ENCODE measurements at regions not wholly inside any gene's neighbourhood (a gene's known extent, or its start where the extent isn't known, plus 50 kb on each side); places are given as distances from the start of the nearest gene placed in this dataset.

DNA sequence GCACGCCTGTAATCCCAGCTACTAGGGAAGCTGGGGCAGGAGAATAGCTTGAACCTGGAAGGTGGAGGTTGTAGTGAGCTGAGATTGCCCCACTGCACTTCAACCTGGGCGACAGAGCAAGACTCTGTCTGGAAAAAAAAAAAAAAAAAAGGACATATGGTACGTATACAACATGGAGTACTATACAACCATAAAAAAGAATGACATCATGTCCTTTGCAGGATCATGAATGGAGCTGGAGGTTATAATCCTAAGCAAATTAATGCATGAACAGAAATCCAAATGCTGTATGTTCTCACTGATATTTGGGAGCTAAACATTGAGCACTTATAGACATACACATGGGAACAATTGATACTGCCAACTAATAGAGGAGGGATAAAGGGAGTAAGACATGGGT lies 99.3 kb upstream of the KCNJ3 start:
- Histone ChIP-seq H3K9me2 (replicated peaks; ENCODE audit: low read depth, low read length) (no peaks in the 10 kb centered on the region), H3K27me3 (ENCODE audit: insufficient read depth, low read length, poor library complexity, severe bottlenecking) (no peaks in the 10 kb centered on the region), H3F3A (ENCODE audit: low read depth) (no peaks in the 10 kb centered on the region), H3K4me3 (ENCODE audit: low read length, poor library complexity, severe bottlenecking) (no peak overlapping the region), H2AFZ (ENCODE audit: low read length) (no peak overlapping the region), H3K36me3 (ENCODE audit: insufficient read depth, low read length) (no peaks in the 10 kb centered on the region), H3K79me2 (ENCODE audit: insufficient read depth, low read length) (no peaks in the 10 kb centered on the region), H3K4me2 (ENCODE audit: low read depth, low read length, poor library complexity, severe bottlenecking) (no peak overlapping the region), H3K9me3 (ENCODE audit: insufficient read depth, low read depth, low read length) (no peaks in the 10 kb centered on the region), H3K4me1 (ENCODE audit: insufficient read depth, low read length, poor library complexity, severe bottlenecking) (no peaks in the 10 kb centered on the region), H4K20me1 (ENCODE audit: insufficient read depth, low read length, poor library complexity, severe bottlenecking) (no peaks in the 10 kb centered on the region), H3K9ac (ENCODE audit: low read depth, low read length, poor library complexity, severe bottlenecking) (no peak overlapping the region)
- TF ChIP-seq, protein P1, sequence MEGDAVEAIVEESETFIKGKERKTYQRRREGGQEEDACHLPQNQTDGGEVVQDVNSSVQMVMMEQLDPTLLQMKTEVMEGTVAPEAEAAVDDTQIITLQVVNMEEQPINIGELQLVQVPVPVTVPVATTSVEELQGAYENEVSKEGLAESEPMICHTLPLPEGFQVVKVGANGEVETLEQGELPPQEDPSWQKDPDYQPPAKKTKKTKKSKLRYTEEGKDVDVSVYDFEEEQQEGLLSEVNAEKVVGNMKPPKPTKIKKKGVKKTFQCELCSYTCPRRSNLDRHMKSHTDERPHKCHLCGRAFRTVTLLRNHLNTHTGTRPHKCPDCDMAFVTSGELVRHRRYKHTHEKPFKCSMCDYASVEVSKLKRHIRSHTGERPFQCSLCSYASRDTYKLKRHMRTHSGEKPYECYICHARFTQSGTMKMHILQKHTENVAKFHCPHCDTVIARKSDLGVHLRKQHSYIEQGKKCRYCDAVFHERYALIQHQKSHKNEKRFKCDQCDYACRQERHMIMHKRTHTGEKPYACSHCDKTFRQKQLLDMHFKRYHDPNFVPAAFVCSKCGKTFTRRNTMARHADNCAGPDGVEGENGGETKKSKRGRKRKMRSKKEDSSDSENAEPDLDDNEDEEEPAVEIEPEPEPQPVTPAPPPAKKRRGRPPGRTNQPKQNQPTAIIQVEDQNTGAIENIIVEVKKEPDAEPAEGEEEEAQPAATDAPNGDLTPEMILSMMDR (conservative IDR thresholded peaks at IDR 0.05; ENCODE audit: low read length): no peak
- no peak for TF ChIP-seq EZH2phosphoT487 (IDR thresholded peaks at IDR 0.05; ENCODE audit: borderline replicate concordance)

DNA sequence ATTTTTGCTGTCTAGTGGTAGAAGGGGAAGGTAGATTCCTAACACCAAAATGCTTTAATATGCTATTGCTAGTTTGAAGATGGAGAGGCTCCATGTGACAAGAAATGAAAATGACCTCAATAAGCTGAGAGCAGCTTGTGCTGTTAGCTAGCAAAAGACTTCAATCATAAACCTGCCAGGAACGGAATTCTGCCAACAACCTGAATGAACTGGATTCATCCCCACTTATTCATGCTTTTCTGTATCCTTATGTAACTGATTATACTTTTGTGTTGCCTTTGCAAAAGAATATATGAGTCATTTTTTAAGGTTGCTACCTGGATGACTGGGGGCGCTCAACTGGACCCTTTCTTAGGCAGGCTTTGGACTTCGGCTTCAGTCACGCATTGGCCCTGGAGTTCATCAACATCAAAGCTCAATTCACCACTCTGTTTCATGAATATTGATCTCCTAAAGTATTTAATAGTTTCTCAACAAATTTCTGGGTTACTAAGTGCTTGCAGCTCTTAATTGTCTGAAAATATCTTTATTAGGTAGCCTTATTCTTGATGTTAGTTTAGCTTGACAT lies 97.5 kb upstream of the KCNJ3 start:
- H3K4me1 ChIP-seq (ENCODE audit: insufficient read depth, low read length, poor library complexity, severe bottlenecking): no peaks in the 10 kb centered on the region
- no peaks in the 10 kb centered on the region for H3K9me2 ChIP-seq (replicated peaks; ENCODE audit: low read depth, low read length)
- H3K9ac ChIP-seq (ENCODE audit: low read depth, low read length, poor library complexity, severe bottlenecking): no peak overlapping the region
- H3K4me3 ChIP-seq (ENCODE audit: low read length, poor library complexity, severe bottlenecking): no peak overlapping the region
- no peaks in the 10 kb centered on the region for H3K9me3 ChIP-seq (ENCODE audit: insufficient read depth, low read depth, low read length)
- H3F3A ChIP-seq (ENCODE audit: low read depth): no peaks in the 10 kb centered on the region
- no peaks in the 10 kb centered on the region for H4K20me1 ChIP-seq (ENCODE audit: insufficient read depth, low read length, poor library complexity, severe bottlenecking)
- H3K4me2 ChIP-seq (ENCODE audit: low read depth, low read length, poor library complexity, severe bottlenecking): no peak overlapping the region
- no peaks in the 10 kb centered on the region for H3K79me2 ChIP-seq (ENCODE audit: insufficient read depth, low read length)
- no peaks in the 10 kb centered on the region for H3K27me3 ChIP-seq (ENCODE audit: insufficient read depth, low read length, poor library complexity, severe bottlenecking)
- no peak overlapping the region for H2AFZ ChIP-seq (ENCODE audit: low read length)
- H3K36me3 ChIP-seq (ENCODE audit: insufficient read depth, low read length): no peaks in the 10 kb centered on the region
- TF ChIP-seq, protein P1 (conservative IDR thresholded peaks at IDR 0.05; ENCODE audit: low read length): no peak
- no peak for TF ChIP-seq EZH2phosphoT487 (IDR thresholded peaks at IDR 0.05; ENCODE audit: borderline replicate concordance)

DNA sequence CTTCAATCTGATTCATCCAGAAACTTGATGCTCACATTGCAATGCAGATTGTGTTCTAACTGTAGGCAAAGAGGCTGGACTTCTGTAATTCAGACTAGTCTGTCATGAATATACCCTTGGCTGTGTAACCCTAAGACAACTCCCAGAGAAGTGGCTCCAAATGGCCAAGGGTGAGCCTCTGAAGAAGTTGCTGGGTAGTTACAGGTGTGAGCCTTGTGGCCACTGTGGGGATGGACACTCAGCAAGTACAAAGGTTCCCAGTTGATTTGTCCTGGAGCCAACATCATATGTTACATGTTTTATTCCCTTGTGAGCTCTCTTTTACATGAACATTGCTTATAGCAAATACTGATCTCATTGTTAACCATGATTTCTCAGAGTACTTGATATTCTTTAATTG lies 94.8 kb upstream of the KCNJ3 start:
- no peak for TF ChIP-seq EZH2phosphoT487 (IDR thresholded peaks at IDR 0.05; ENCODE audit: borderline replicate concordance)
- TF ChIP-seq, protein P1 (conservative IDR thresholded peaks at IDR 0.05; ENCODE audit: low read length): no peak
- Histone ChIP-seq H3K4me2 (ENCODE audit: low read depth, low read length, poor library complexity, severe bottlenecking) (no peak overlapping the region), H3K27me3 (ENCODE audit: insufficient read depth, low read length, poor library complexity, severe bottlenecking) (no peaks in the 10 kb centered on the region), H2AFZ (ENCODE audit: low read length) (no peak overlapping the region), H3K36me3 (ENCODE audit: insufficient read depth, low read length) (no peaks in the 10 kb centered on the region), H3K4me3 (ENCODE audit: low read length, poor library complexity, severe bottlenecking) (no peak overlapping the region), H3F3A (ENCODE audit: low read depth) (no peaks in the 10 kb centered on the region), H3K9ac (ENCODE audit: low read depth, low read length, poor library complexity, severe bottlenecking) (no peak overlapping the region), H3K9me3 (ENCODE audit: insufficient read depth, low read depth, low read length) (no peaks in the 10 kb centered on the region), H3K4me1 (ENCODE audit: insufficient read depth, low read length, poor library complexity, severe bottlenecking) (no peaks in the 10 kb centered on the region), H3K79me2 (ENCODE audit: insufficient read depth, low read length) (no peaks in the 10 kb centered on the region), H4K20me1 (ENCODE audit: insufficient read depth, low read length, poor library complexity, severe bottlenecking) (no peaks in the 10 kb centered on the region), H3K9me2 (replicated peaks; ENCODE audit: low read depth, low read length) (no peaks in the 10 kb centered on the region)

Measured in Loucy (cell line).